ENCODE measurements at regions not wholly inside any gene's neighbourhood (a gene's known extent, or its start where the extent isn't known, plus 50 kb on each side); places are given as distances from the start of the nearest gene placed in this dataset.
"Not testable (repeated sequence)": the region's sequence is repeated elsewhere in the genome, so short reads cannot be mapped to it uniquely, and the experiment has no call there.

DNA sequence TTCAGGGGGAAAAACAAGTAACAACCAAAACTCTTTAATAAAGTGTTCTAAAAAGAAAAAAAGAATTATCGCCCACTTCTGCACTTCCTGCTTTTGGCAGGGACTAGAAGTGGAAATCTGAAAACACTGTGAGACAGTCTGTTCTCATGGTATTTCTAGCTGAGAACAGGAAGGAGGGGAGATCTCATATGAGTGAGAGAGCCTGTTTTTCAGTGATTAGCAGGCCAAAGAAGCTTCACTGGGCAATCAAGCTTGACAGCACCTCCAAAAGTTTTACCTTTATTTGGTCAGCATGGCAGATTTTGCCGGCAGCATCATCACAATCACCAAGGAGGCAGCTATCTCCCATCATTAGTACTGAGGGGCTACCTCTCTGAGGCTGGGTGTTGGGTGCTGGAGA, 79.5 kb upstream of the ATXN1 start:
- no peak for DNase-seq (ENCODE audit: low read depth, low spot score)
- no peak overlapping the region for H3K4me3 ChIP-seq (ENCODE audit: low read length)

DNA sequence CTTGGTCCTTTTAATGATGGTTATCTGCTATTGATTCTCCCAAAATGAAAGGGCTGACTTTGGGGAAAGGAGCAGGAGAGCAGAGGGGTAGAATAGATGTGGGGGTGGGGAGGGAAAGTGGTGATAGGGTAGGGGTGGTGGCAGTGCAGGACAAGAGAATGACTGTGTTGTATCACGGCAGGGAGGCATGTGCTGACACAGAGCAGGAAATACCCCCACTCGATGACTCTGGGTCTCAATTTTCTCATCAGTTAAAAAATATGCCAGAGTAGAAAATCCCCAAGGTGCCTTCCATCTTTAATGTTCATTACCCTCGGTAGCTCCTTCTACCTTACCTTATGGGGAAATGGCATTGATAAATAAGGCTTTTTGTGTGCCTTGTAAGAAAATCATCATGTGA, 79.0 kb upstream of the ATXN1 start:
- DNase-seq (ENCODE audit: low read depth, low spot score) = no peak
- H3K4me3 ChIP-seq (ENCODE audit: low read length) = no peak overlapping the region

DNA sequence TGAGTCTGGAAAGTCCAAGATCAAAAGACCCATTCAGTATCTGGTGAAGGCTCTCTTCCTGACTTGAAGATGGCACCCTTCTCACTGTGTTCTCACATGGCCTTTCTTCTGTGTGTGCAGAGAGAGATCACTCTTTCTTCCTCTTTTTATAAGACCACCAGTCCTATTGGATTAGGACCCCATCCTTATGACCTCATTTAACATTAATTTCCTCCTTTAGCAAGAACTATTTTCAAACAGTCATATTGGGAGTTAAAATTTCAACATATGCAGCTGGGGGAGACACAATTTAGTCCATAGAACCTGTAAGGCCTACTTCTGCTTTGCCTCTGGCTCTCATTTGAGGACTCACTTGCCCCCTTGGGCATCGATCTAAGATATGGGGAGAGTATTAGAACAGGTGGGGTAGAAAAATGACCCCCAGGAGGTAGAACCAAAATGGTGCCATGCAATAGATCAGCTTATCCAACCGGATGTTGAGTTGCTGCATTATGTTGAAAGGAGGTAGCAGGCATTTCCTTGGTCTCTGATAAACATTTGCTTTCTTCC, 78.4 kb upstream of the ATXN1 start:
- DNase-seq (ENCODE audit: low read depth, low spot score) = no peak
- H3K4me3 ChIP-seq (ENCODE audit: low read length) = no peak overlapping the region

DNA sequence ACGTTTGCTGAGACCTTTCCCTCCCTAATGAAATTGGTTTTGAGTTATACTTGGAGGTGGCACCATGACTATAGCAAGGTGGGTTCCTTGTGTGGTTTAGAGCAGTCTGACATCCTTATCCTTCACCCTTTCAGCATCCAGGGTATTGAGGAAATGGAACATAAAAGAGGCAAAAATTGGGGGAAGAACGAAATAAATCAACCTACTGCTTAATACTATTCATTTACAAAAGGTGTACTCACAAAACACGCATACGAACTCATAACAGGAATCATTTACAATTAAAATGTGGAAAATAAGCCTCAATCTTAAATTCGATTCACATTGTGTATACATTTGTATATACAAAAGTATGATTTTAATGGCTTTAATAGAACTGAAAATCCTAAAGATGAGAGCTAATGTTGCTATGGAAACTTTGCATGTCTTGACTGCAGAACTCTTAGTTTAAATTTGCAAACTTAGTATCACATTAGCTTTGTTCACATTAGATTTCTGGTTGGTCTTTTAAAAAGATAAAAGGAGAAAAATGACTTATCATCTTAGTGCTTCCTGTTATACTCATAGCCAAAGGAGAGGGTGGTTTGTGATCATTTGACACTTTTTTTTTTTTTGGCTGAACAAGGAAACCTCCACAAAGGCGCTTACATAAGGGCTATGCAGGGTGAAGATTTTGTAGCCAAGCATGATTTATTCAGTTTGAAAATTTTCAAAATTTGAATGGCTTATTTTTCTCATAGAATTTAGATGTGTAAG, 76.1 kb upstream of the ATXN1 start:
- no peak overlapping the region for H3K4me3 ChIP-seq (ENCODE audit: low read length)
- no peak for DNase-seq (ENCODE audit: low read depth, low spot score)

DNA sequence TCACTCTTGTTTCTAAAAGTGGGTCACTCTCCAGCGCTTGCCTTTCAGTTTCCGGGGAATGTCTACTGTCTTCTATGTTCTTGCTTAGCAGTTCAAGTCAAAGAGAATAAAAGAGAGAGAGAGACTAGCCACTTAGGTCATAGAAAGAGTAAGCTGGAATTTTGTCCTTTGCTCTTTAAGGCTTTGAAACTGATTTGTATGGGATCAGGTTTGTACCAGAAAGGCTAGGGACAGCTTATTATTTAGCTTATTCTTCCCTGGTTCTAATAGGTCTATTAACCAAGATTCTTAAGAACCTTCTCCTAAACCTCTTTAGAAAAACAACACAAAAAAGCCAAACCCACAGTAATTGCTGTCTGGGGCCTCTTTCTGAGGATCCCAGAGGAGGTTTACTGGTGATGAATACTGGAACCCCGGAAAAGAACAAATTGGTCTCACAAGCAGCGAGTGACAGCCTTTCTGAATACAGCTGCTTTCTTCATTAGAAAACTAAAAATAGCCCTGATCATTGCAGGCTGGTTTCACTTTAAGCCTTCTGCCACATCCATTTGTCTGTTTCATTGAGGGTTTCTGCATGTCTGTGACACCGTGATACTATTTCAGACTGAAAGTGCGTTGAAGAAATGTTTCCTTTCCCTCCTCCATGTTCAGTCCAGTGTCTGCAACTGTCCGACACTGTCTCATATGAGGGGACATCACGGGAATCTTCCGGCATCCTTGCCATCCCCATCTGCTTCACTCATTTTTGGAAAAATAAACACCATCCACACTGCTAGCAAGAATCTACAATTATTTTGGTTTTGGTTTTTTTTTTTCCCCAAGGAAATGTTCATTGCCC, 75.1 kb upstream of the ATXN1 start:
- DNase-seq (ENCODE audit: low read depth, low spot score) = no peak
- H3K4me3 ChIP-seq (ENCODE audit: low read length) = no peak overlapping the region

DNA sequence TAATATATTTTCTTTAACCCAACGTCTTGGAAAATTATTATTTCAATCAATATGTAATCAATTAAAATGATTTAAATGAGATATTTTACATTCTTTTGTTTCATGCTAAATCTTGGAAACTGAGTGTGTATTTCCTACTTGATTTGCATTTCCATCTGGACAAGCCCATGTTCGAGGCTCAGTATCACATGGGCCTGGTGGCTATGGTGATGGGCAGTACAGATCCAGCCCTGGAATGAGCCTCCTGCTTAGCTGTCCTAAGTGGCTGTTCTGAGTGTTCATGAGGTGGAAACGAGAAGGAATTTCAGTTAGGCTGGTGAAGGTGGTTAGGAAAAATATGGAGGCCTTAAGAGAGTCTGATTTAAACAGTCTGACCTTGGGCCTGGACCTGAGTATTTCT, 73.0 kb upstream of the ATXN1 start:
- H3K4me3 ChIP-seq (ENCODE audit: low read length) = no peak overlapping the region
- no peak for DNase-seq (ENCODE audit: low read depth, low spot score)

DNA sequence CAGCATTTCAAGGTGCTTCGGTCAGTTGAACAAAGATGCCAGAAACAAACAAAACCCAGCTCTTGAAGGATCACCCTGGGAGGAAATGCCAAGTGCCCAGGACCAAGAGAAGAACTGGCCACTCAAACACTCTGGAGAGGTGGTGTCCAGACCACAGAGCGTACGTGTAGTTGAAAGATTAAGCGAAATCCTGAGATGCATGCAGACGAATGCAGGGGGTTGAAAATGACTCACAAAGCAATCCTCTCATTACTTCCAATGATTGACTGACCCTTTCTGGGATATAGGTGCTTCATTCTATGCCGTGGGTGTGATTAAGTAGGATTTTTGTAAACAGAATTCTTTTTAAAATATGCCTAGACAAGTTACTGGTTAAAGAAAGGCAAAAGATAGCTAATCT, 71.5 kb upstream of the ATXN1 start:
- no peak overlapping the region for H3K4me3 ChIP-seq (ENCODE audit: low read length)
- no peak for DNase-seq (ENCODE audit: low read depth, low spot score)

DNA sequence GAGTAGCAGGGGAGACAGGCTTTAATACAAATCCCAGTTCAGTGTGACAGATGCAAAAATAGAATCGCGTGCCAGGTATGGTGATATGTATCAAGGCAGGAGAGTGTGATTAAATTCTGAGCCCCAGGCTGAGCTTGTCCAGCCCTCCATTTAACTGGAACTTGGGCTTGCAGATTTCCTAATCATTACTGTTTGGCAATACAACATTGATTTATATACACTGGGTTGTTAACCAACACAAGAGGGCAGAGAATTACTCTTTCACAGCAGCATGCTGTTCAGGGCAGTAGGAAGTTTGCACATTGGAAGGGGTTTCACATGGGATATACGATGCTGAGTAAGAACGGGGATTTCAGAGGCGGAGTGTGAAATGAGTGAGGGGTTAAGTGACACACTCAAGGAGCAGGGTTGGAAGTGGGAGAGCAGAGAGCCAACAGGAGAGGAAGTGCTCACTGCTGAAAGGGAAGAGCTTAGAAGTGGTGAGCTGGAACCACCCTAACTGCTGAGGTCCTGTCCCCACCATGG, 70.8 kb upstream of the ATXN1 start:
- DNase-seq (ENCODE audit: low read depth, low spot score) = no peak
- no peak overlapping the region for H3K4me3 ChIP-seq (ENCODE audit: low read length)

DNA sequence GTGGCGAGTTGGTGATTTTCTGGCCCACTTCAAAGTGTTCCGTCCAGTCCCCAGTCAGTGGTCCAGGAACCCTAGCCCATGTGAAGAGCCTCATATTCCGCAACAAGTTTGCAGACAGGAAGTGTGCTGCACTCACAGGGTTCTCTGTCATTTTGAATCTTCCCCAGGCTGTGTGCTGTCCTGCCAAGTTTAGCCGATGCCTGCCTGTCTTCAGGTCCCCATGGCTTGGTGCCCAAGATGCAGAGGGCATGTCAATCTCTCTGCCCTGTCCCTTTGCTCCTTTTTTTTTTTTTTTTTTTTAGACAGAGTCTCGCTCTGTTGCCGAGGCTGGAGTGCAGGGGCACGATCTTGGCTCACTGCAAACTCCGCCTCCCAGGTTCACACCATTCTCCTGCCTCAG, 69.9 kb upstream of the ATXN1 start:
- DNase-seq (ENCODE audit: low read depth, low spot score) = no peak

DNA sequence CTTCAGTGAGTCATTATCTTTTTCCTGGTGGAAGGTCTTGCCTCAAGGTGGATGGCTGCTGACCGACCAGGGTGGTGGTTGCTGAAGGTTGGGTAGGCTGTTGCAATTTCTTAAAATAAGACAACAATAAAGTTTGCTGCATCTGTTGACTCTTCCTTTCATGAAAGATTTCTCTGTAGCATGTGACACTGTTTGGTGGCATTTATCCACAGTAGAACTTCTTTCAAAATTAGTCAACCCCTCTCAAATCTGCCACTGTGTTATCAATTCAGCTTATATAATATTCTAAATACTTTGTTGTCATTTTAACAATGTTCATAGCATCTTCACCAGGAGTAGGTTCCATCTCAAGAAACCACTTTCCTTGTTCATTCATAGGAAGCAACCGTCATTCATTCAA, 66.8 kb upstream of the ATXN1 start:
- no peak for DNase-seq (ENCODE audit: low read depth, low spot score)
- no peak overlapping the region for H3K4me3 ChIP-seq (ENCODE audit: low read length)

More for the DNA sequence above, 69.9 kb upstream of the ATXN1 start:
- H3K4me3 ChIP-seq (ENCODE audit: low read length) = no peak overlapping the region

DNA sequence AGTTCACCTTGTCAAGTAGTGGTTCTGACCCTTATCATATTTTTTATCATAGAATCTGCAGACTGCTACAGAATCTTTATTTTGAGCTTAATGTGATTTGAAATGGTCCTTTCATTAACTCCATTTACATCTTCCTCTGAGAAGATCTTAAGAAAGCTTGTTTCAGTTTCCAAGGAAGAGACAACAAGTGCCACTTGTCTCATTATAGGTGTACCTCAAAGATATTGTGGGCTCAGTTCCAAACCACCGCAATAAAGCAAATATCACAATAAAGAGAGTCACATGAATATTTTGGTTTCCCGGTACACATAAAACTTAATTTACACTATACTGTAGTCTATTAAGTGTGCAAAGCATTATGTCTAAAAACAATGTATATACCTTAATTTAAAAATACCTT, 66.4 kb upstream of the ATXN1 start:
- no peak overlapping the region for H3K4me3 ChIP-seq (ENCODE audit: low read length)
- DNase-seq (ENCODE audit: low read depth, low spot score) = no peak

DNA sequence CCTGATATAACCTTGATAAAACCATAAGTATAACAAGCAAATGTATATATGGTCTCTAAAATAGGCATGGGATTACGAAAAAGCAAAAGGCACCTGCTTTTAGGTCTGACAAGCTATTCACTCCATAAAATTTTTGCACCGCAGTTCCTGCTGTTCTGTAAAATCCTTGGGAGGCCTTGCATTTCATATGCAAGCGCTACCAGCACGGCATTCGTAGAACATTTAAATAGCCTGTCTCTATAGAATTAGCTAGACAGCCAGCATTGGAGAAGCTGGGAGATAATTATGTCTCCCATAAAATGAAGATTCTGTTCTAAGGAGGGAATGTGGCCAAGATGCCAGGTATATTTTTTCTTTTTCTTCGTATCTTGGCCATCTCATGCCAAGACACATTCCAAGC, 64.5 kb upstream of the ATXN1 start:
- H3K4me3 ChIP-seq (ENCODE audit: low read length) = no peak overlapping the region
- no peak for DNase-seq (ENCODE audit: low read depth, low spot score)

DNA sequence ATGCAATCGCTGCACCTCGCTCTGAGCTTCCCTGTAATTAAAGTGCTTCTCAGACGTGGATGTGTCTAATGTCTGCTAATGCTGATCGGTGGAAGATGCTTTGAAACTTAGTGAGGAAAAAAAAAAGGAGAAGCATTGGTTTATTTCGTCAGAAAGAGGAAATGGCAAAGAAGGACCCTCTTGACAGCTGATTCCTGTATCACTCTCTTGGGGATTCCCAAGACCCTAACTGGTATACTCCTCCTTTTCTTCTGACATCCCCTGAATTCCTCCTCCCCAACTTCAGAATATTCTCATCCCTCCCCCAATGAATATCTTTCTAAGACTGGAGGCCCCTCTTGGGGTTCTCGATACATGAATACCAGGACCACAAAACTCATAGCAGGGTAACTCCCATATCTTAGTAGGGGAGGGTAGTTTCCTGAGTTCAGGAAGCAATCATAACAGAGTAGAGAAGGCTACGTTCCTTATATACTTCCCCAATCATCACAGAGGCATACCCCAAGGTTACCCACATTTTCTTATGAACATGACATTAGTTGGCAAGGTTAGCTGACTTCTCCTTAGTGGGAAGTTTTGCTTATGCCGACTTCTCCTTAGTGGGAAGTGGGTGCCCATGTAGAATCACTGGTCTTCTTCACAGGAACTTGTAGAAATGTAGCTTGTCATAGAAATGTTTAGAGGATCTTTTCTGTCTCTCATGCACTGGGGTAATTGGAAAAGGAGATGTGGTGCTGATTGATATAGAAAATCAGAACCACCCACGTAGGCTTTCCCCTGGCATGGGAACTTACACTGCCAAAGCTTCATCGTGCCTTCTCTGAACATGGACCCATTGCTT, 63.8 kb upstream of the ATXN1 start:
- DNase-seq (ENCODE audit: low read depth, low spot score) = no peak
- no peak overlapping the region for H3K4me3 ChIP-seq (ENCODE audit: low read length)

DNA sequence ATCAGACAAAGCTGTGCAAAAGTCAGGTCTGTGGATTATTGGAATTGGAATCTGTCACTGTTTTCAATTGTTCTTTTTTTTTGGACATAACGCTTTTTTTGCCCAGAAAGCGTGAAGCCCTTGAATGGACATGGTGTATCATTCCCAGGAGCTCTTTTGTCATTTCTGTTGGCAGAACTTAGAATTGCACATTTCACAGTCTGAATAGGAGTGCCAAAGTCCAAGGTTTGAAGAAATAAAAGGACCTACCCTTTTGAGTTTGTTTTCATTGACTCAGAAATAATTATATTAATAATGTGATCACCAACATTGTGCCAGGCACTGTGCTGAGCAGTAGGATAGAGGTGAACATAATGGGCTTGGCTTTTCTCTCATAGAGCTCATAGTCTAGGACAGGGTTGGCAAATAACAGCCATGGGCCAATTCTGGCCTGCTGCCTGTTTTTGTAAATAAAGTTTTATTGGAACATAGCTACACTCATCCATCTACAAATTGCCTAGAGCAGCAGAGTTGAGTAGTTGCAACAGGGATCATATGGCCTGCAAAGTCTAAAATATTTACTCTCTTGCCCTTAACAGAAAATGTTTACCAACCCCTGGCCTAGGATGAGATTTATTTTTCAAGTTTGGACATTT, 62.6 kb upstream of the ATXN1 start:
- no peak for DNase-seq (ENCODE audit: low read depth, low spot score)
- H3K4me3 ChIP-seq (ENCODE audit: low read length) = no peak overlapping the region

DNA sequence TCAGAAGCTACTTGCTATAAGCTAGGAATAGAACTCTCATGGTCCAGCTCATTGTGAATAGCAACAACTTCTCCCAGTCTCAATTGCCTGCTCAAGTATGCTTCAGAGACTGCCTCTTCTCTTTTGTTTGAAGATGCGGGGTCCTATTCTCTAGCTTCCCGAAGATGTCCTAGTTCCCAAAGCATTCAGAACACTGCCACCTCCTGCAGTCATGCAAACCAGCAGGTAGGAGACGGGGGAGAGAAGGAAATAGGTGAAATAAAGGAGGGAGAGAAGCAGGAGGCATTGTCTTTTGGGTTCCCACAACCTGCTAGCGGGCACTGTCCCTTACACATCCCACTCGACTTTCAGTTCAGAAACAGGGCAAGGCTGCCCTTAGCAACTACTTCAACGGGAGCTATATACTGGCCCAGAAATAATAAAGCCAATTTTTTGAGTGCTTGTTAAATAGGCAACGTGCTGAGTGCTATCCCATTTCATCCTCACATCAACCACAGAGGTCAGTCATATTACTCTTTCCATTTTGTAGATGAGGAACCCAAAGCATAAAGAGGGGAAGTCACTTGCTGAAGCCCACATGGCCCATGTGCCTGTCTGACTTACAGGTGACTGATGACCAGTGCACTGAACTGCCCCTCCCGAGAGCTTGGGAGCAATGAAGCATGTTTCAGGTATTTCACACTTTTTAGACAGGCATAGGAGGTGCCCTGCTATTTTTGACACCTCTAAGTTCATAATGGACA, 61.9 kb upstream of the ATXN1 start:
- H3K4me3 ChIP-seq (ENCODE audit: low read length) = no peak overlapping the region
- DNase-seq (ENCODE audit: low read depth, low spot score) = no peak

DNA sequence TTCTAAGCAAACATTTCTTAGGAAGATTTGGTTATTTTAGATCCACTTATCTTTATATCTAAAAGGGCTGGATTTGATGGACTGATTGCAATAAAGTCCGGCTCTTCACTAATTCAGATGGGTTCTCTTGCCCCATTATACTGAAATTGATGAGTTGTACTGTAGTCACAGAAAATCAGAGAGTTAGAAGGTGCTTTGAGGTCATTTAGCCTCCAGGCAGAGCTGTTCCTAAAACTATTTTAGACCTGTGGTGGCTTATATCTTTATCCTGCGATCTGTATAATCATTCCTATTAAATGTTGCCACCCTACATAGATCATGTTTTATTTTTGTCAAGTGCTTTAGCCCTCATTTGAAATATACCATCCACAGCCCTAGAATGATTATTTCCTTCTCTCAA, 61.3 kb upstream of the ATXN1 start:
- H3K4me3 ChIP-seq (ENCODE audit: low read length) = no peak overlapping the region
- DNase-seq (ENCODE audit: low read depth, low spot score) = no peak

DNA sequence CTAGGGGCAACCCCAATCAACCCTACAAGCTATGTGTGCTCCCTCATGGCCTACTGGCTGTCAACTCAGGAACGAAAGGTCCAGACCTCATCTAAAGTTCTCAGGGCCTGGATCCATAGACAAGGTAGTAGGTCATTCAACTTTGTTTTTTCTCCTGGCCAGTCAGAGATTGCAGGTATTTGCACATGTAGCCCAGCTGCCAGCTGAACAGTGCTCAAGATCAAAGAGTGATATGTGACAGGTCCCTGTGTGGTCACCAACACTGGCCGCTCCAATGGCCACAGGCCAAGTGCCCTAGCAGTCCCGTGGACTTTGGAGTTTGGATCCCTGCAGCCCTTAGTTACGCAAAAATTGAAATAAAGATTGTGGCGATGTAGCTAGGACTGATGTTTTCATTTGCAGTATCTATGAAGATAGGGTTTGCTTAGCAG, 60.6 kb upstream of the ATXN1 start:
- DNase-seq (ENCODE audit: low read depth, low spot score) = no peak
- no peak overlapping the region for H3K4me3 ChIP-seq (ENCODE audit: low read length)

DNA sequence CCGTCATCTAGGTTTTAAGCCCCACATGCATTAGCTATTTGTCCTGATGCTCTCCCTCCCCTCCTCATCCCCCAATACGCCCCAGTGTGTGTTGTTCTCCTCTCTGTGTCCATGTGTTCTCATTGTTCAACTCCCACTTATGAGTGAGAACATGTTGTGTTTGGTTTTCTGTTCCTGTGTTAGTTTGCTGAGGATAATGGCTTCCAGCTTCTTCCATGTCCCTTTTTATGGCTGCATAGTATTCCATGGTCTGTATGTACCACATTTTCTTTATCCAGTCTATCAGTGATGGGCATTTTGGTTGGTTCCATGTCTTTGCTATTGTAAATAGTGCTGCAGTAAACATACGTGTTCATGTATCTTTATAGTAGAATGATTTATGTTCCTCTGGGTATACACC, 59.0 kb upstream of the ATXN1 start:
- not testable (repeated sequence) for H3K4me3 ChIP-seq (ENCODE audit: low read length); DNase-seq (ENCODE audit: low read depth, low spot score)
